ENCODE measurements at regions not wholly inside any gene's neighbourhood (a gene's known extent, or its start where the extent isn't known, plus 50 kb on each side); places are given as distances from the start of the nearest gene placed in this dataset.

DNA sequence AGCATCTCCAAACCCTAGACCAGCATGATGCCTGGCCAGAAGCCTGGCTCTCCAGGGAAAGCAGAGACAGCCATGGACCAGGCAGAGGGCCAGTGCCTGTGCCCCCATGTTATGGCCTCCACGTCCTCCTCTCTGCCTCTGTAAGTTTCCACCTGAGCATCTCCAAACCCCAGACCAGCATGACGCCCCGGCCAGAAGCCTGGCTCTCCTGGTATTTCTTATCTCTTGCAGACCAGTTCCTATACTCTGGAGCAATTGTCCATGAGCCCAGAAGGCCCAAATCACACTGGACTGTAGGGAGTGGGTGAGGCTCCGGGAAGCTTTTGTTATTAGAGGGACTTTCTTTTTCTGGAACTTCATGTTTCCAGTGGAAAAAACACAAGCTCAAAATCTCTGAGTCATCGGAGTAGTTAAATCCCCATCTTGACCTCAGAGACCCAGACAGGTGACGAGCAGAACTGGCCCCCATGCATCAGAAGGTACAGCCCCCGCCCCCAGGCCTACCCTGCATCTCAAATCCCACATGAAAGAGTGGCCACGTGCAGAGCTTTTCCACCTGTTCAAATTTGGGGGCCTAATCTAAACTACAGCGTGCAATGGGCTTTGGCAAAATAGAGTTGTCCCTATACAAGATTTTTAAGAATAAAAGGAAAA lies 110.2 kb upstream of the FOXQ1 start:
- TF ChIP-seq POLR2A (IDR thresholded peaks at IDR 0.05) (no peak), CTCF (IDR thresholded peaks at IDR 0.05) (no peak)
